ENCODE measurements at regions not wholly inside any gene's neighbourhood (a gene's known extent, or its start where the extent isn't known, plus 50 kb on each side); places are given as distances from the start of the nearest gene placed in this dataset.

DNA sequence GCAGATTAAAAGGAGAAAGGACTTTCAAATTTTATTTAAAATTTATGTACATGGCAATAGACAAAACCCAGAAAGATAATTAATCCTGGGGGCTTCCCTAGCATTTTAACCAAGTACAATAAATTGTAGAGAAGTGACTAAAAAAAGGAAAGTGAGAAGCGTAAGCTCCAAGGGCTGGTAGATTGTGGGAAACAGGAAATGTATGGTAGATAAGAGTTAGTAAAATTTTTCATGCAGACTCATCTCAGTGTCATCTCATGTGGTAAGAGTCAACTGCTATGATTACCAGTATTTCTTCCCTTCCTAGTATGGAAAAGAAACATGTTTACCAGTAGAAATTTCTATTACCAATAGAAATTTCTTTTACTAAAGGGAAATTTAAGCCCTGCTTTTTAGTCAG is 464.3 kb upstream of the AGTR1 start:
- H3K27me3 ChIP-seq (ENCODE audit: insufficient read depth, poor library complexity, severe bottlenecking): no peaks in the 10 kb centered on the region
- H3K27ac ChIP-seq (replicated peaks): no peak overlapping the region
- no peak overlapping the region for H3K4me3 ChIP-seq (replicated peaks; ENCODE audit: insufficient read depth, low read length)
- TF ChIP-seq CTCF (IDR thresholded peaks at IDR 0.05; ENCODE audit: insufficient read depth, low read length) (no peak), POLR2AphosphoS5 (IDR thresholded peaks at IDR 0.05; ENCODE audit: low read depth) (no peak), SPI1 (IDR thresholded peaks at IDR 0.05; ENCODE audit: borderline replicate concordance, low read depth) (no peak), GABPA (IDR thresholded peaks at IDR 0.05; ENCODE audit: low read depth) (no peak)
- TF ChIP-seq, protein P1, sequence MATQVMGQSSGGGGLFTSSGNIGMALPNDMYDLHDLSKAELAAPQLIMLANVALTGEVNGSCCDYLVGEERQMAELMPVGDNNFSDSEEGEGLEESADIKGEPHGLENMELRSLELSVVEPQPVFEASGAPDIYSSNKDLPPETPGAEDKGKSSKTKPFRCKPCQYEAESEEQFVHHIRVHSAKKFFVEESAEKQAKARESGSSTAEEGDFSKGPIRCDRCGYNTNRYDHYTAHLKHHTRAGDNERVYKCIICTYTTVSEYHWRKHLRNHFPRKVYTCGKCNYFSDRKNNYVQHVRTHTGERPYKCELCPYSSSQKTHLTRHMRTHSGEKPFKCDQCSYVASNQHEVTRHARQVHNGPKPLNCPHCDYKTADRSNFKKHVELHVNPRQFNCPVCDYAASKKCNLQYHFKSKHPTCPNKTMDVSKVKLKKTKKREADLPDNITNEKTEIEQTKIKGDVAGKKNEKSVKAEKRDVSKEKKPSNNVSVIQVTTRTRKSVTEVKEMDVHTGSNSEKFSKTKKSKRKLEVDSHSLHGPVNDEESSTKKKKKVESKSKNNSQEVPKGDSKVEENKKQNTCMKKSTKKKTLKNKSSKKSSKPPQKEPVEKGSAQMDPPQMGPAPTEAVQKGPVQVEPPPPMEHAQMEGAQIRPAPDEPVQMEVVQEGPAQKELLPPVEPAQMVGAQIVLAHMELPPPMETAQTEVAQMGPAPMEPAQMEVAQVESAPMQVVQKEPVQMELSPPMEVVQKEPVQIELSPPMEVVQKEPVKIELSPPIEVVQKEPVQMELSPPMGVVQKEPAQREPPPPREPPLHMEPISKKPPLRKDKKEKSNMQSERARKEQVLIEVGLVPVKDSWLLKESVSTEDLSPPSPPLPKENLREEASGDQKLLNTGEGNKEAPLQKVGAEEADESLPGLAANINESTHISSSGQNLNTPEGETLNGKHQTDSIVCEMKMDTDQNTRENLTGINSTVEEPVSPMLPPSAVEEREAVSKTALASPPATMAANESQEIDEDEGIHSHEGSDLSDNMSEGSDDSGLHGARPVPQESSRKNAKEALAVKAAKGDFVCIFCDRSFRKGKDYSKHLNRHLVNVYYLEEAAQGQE (IDR thresholded peaks at IDR 0.05; ENCODE audit: insufficient replicate concordance, low read depth): no peak
- no peak for DNase-seq (ENCODE audit: low read depth in 1 of 2, low spot score in 1 of 2)

DNA sequence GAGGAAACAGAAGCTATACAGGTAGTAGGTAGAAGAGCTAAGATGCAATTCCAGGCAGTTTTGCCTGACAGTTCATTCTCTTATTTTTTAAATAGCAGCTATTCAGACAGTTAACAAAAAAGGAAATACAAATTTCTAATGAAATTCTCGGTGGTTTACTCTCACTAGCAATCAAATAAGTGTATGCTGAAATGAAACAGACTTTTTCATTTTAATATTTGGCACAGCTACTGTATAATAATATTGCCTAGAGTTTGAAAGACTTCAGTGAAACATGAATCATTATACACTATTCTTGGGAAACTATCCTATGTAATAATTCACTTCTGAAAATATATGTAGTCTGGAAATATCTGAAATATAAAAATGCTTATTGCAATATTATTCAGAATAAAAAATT is 463.2 kb upstream of the AGTR1 start:
- no peak overlapping the region for H3K4me3 ChIP-seq (replicated peaks; ENCODE audit: insufficient read depth, low read length)
- TF ChIP-seq POLR2AphosphoS5 (IDR thresholded peaks at IDR 0.05; ENCODE audit: low read depth): no peak
- TF ChIP-seq GABPA (IDR thresholded peaks at IDR 0.05; ENCODE audit: low read depth): no peak
- no peaks in the 10 kb centered on the region for H3K27me3 ChIP-seq (ENCODE audit: insufficient read depth, poor library complexity, severe bottlenecking)
- DNase-seq (ENCODE audit: low read depth in 1 of 2, low spot score in 1 of 2): no peak
- H3K27ac ChIP-seq (replicated peaks): no peak overlapping the region

- no peak for TF ChIP-seq SPI1 (IDR thresholded peaks at IDR 0.05; ENCODE audit: borderline replicate concordance, low read depth)
- no peak for TF ChIP-seq POLR2AphosphoS5 (IDR thresholded peaks at IDR 0.05; ENCODE audit: low read depth)
- H3K27ac ChIP-seq (replicated peaks): no peak overlapping the region
- no peak for DNase-seq (ENCODE audit: low read depth in 1 of 2, low spot score in 1 of 2)
- no peaks in the 10 kb centered on the region for H3K27me3 ChIP-seq (ENCODE audit: insufficient read depth, poor library complexity, severe bottlenecking)
- H3K4me3 ChIP-seq (replicated peaks; ENCODE audit: insufficient read depth, low read length): no peak overlapping the region
Measured at GRCh38 chr3:148235566-148235965, 462.1 kb upstream of the AGTR1 start.

DNA sequence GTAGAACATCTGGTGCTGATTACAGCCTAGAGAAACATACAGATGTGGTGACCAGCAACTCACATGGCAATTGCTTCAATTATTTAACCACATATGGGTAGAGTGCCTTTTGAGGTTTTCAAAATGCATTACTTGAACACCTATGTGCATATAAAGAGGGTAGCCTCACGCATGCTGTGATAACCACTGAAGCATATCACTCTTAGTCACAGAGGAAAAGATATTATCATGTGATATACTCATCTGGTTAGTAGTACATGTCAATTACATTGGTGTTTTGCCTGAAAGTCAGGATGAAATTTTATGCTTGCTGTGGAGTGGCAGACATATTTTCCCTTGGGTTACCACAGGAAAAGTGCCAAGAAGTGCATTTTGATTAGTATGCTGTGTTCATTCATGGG is 459.3 kb upstream of the AGTR1 start:
- TF ChIP-seq SPI1 (IDR thresholded peaks at IDR 0.05; ENCODE audit: borderline replicate concordance, low read depth) (no peak), CTCF (IDR thresholded peaks at IDR 0.05; ENCODE audit: insufficient read depth, low read length) (no peak), GABPA (IDR thresholded peaks at IDR 0.05; ENCODE audit: low read depth) (no peak), POLR2AphosphoS5 (IDR thresholded peaks at IDR 0.05; ENCODE audit: low read depth) (no peak)
- TF ChIP-seq, protein P1 (IDR thresholded peaks at IDR 0.05; ENCODE audit: insufficient replicate concordance, low read depth): no peak
- Histone ChIP-seq H3K27ac (replicated peaks) (no peak overlapping the region), H3K27me3 (ENCODE audit: insufficient read depth, poor library complexity, severe bottlenecking) (no peaks in the 10 kb centered on the region), H3K4me3 (replicated peaks; ENCODE audit: insufficient read depth, low read length) (no peak overlapping the region)
- no peak for DNase-seq (ENCODE audit: low read depth in 1 of 2, low spot score in 1 of 2)

DNA sequence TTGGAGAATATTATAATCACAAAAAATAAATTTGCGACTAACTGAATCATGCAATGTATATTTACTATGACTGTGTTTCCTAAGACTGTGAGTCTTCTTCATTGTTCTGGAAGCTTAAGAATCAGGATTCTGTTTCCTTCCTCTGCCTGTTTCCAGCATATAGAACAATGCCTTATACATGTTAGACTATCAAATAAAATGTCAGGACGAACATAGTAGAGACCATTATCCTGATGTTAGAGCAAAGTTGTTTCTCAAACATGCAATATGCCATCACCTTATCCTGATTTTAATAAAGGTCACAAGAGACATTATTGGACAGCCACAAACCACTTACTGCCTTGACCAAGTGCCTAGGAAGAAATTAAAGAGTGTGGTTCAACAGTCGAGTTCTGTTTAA is 457.4 kb upstream of the AGTR1 start:
- no peak for DNase-seq (ENCODE audit: low read depth in 1 of 2, low spot score in 1 of 2)
- TF ChIP-seq CTCF (IDR thresholded peaks at IDR 0.05; ENCODE audit: insufficient read depth, low read length) (no peak), SPI1 (IDR thresholded peaks at IDR 0.05; ENCODE audit: borderline replicate concordance, low read depth) (no peak)
- Histone ChIP-seq H3K4me3 (replicated peaks; ENCODE audit: insufficient read depth, low read length) (no peak overlapping the region), H3K27ac (replicated peaks) (no peak overlapping the region), H3K27me3 (ENCODE audit: insufficient read depth, poor library complexity, severe bottlenecking) (no peaks in the 10 kb centered on the region)

Data from HL-60 (cell line).